ENCODE measurements at regions not wholly inside any gene's neighbourhood (a gene's known extent, or its start where the extent isn't known, plus 50 kb on each side); places are given as distances from the start of the nearest gene placed in this dataset.

DNA sequence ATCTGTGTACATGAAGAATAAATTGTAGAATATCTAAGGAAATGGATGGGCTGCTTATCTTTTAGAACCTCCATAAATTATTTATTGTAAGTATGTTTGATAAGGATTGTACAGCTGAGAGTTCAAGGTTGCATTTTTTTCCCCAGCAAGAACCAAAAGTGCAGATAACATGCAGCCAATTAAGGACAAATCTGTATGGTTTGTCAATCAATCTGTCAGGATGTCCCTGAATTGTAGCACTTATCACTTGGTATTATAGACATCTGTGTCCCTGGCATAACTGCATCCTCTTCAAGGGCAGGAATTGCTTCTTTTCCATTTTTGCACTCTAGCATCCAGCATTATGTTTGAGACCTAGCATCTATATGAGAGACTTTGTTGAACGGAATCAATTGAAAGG is 95.4 kb upstream of the IGFBP7 start:
- peaks cover 6 to 8% of the 10 kb centered on the region in 2 experiments for H3K4me1 Mint-ChIP-seq
- TF ChIP-seq, protein P1, sequence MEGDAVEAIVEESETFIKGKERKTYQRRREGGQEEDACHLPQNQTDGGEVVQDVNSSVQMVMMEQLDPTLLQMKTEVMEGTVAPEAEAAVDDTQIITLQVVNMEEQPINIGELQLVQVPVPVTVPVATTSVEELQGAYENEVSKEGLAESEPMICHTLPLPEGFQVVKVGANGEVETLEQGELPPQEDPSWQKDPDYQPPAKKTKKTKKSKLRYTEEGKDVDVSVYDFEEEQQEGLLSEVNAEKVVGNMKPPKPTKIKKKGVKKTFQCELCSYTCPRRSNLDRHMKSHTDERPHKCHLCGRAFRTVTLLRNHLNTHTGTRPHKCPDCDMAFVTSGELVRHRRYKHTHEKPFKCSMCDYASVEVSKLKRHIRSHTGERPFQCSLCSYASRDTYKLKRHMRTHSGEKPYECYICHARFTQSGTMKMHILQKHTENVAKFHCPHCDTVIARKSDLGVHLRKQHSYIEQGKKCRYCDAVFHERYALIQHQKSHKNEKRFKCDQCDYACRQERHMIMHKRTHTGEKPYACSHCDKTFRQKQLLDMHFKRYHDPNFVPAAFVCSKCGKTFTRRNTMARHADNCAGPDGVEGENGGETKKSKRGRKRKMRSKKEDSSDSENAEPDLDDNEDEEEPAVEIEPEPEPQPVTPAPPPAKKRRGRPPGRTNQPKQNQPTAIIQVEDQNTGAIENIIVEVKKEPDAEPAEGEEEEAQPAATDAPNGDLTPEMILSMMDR (conservative IDR thresholded peaks at IDR 0.05): no peak
- H3K4me1 ChIP-seq (ENCODE audit: insufficient read depth, low read length): no peaks in the 10 kb centered on the region; the same call in 1 of the 2 replicates
- H4K91ac ChIP-seq (ENCODE audit: insufficient read length, low read depth, low read length): no peak overlapping the region
- H2AK5ac ChIP-seq (ENCODE audit: insufficient read length, low read length): no peak overlapping the region
- H2BK12ac ChIP-seq (ENCODE audit: insufficient read length, low read depth, low read length): no peak overlapping the region
- no peak overlapping the region for H2BK120ac ChIP-seq (ENCODE audit: low read depth, low read length, poor library complexity, severe bottlenecking)
- H4K20me1 ChIP-seq (ENCODE audit: control insufficient read depth, insufficient read depth, insufficient read length): no peaks in the 10 kb centered on the region
- no peak overlapping the region for H3K14ac ChIP-seq (ENCODE audit: insufficient read depth, low read length)
- no peak for DNase-seq
- H3K9me3 Mint-ChIP-seq: peaks cover under 1 to 6% of the 10 kb centered on the region in 2 experiments; a peak in 4 of 5 replicates
- no peak overlapping the region for H3K4ac ChIP-seq (ENCODE audit: low read depth, low read length)
- no peak overlapping the region for H3K56ac ChIP-seq (ENCODE audit: insufficient read length, low read depth, low read length)
- no peak overlapping the region for H4K5ac ChIP-seq (ENCODE audit: insufficient read length, low read depth, low read length)
- H4K8ac ChIP-seq (replicated peaks; ENCODE audit: insufficient read length, low read depth, low read length): no peak overlapping the region
- H3K9ac ChIP-seq (ENCODE audit: extremely low read depth, insufficient read length, low read length): no peak overlapping the region
- no peak overlapping the region for H3K27ac ChIP-seq (ENCODE audit: insufficient read length, low read depth, low read length)
- no peaks in the 10 kb centered on the region for H3K23me2 ChIP-seq (ENCODE audit: insufficient read length, low read depth, low read length, poor library complexity, severe bottlenecking)
- WGBS (ENCODE audit: extremely low coverage, insufficient read length, low lambda C conversion rate): no CpG with 5 or more reads among the region's 1 CpG
- H3K27me3 Mint-ChIP-seq (ENCODE audit: low read depth): peaks cover 6% of the 10 kb centered on the region
- H3K4me2 ChIP-seq (ENCODE audit: insufficient read depth, insufficient read length, low read length): no peak overlapping the region
- no peak overlapping the region for H2BK20ac ChIP-seq (ENCODE audit: low read depth, low read length, poor library complexity, severe bottlenecking)
- H3K9me3 ChIP-seq (ENCODE audit: control insufficient read depth, low read depth, low read length): no peaks in the 10 kb centered on the region
- H2BK5ac ChIP-seq (ENCODE audit: insufficient read length, low read length): no peak overlapping the region
- H2BK15ac ChIP-seq (ENCODE audit: low read depth, low read length): no peak overlapping the region
- no peak overlapping the region for H3K27ac Mint-ChIP-seq
- H3K18ac ChIP-seq (ENCODE audit: insufficient read length, low read depth, low read length): no peak overlapping the region
- no peak overlapping the region for H3K4me3 Mint-ChIP-seq
- peaks cover 0 to 1% (median 1%) of the 10 kb centered on the region in 3 experiments; a peak in 4 of 7 replicates for H3K36me3 Mint-ChIP-seq (ENCODE audit: insufficient read depth in 1 of 3, low read depth in 3 of 3)
- H3K27me3 ChIP-seq (ENCODE audit: insufficient read depth, low read length): no peaks in the 10 kb centered on the region
- H3K23ac ChIP-seq (ENCODE audit: insufficient read length, low read depth, low read length): no peak overlapping the region
- H3K79me2 ChIP-seq (ENCODE audit: insufficient read depth, low read length): 0 out of 2 replicates have a peak, but pooled peaks cover 1% of the 10 kb centered on the region
- H3K79me1 ChIP-seq (ENCODE audit: insufficient read depth, low read depth, low read length, poor library complexity, severe bottlenecking): no peaks in the 10 kb centered on the region
- no peak overlapping the region for H2AFZ ChIP-seq (ENCODE audit: low read length)
- H3T11ph ChIP-seq (ENCODE audit: low read length): no peak overlapping the region
